ENCODE measurements at regions not wholly inside any gene's neighbourhood (a gene's known extent, or its start where the extent isn't known, plus 50 kb on each side); places are given as distances from the start of the nearest gene placed in this dataset.

- no peak for TF ChIP-seq CTCF (IDR thresholded peaks at IDR 0.05)
- TF ChIP-seq POLR2A (IDR thresholded peaks at IDR 0.05), result no peak
These were observed 85.9 kb upstream of the ABHD2 start for GRCh38 chr15:89002281-89002761.
